ENCODE measurements at regions not wholly inside any gene's neighbourhood (a gene's known extent, or its start where the extent isn't known, plus 50 kb on each side); places are given as distances from the start of the nearest gene placed in this dataset.

- Histone ChIP-seq H3K36me3 (ENCODE audit: control insufficient read depth in 2 of 2, extremely low read depth in 1 of 2, insufficient read depth in 2 of 2, low read length in 2 of 2) (no peaks in the 10 kb centered on the region), H2AFZ (ENCODE audit: low read depth, low read length) (no peak overlapping the region), H4K20me1 (replicated peaks; ENCODE audit: control insufficient read depth, extremely low read depth, insufficient read depth, low read length) (no peaks in the 10 kb centered on the region), H3K27me3 (ENCODE audit: control insufficient read depth in 2 of 2, insufficient read depth in 2 of 2, low read length in 2 of 2) (no peaks in the 10 kb centered on the region), H3K4me3 (replicated peaks in 1 of 3; ENCODE audit: insufficient read depth in 1 of 3, low read depth in 1 of 3, low read length in 3 of 3) (no peak overlapping the region), H3K4me2 (ENCODE audit: insufficient read depth, low read length) (no peak overlapping the region), H3K4me1 (ENCODE audit: control insufficient read depth, extremely low read depth, insufficient read depth, low read length) (no peaks in the 10 kb centered on the region), H3K9ac (replicated peaks; ENCODE audit: extremely low read depth, insufficient read depth, low read length) (no peak overlapping the region), H3K79me2 (ENCODE audit: control insufficient read depth, insufficient read depth, low read length) (no peaks in the 10 kb centered on the region), H3K9me3 (replicated peaks; ENCODE audit: control insufficient read depth, insufficient read depth, low read length) (no peaks in the 10 kb centered on the region), H3K9me1 (replicated peaks; ENCODE audit: control insufficient read depth, extremely low read depth, insufficient read depth, low read length) (no peaks in the 10 kb centered on the region), H3K27ac (ENCODE audit: insufficient read depth, low read depth, low read length) (no peak overlapping the region)
- BruUV-seq (replicated peaks), result no TSS peak
- FAIRE-seq (no peak), DNase-seq (ENCODE audit: low read depth, low spot score) (no peak)
- intact Hi-C loops (cut with micrococcal nuclease), result no loop called here
- POLR2A ChIA-PET, result no interaction called here
- dilution Hi-C loops (cut with MboI; ENCODE audit: extremely low pct_ligation_motif_present, low sequenced_read_pairs), result no loop called here
- CTCF ChIA-PET, result no interaction called here
- no peak for TF ChIP-seq EZH2 (IDR thresholded peaks at IDR 0.05; ENCODE audit: borderline replicate concordance, low read depth, low read length, severe bottlenecking)
- no peak for TF ChIP-seq POLR2A (IDR thresholded peaks at IDR 0.05; ENCODE audit: low read depth, low read length)
- TF ChIP-seq FOS (IDR thresholded peaks at IDR 0.05; ENCODE audit: borderline replicate concordance, insufficient read depth, low read length), result no peak
- no peak for TF ChIP-seq JUN (IDR thresholded peaks at IDR 0.05; ENCODE audit: borderline replicate concordance, insufficient read depth, insufficient read length, low read depth)
- no peak for TF ChIP-seq GATA2 (IDR thresholded peaks at IDR 0.05; ENCODE audit: insufficient read depth, insufficient read length, low read depth, low read length)
- TF ChIP-seq MYC (IDR thresholded peaks at IDR 0.05; ENCODE audit: low read depth, low read length), result no peak
These were observed 78.1 kb upstream of the P2RY1 start for GRCh38 chr3:152756807-152757206.

GRCh38 chr3:152760024-152760563 is 74.8 kb upstream of the P2RY1 start:
- dilution Hi-C loops (cut with MboI; ENCODE audit: extremely low pct_ligation_motif_present, low sequenced_read_pairs) (no loop called here), intact Hi-C loops (cut with micrococcal nuclease) (no loop called here)
- DNase-seq (ENCODE audit: low read depth, low spot score) (no peak), FAIRE-seq (no peak)
- no peaks in the 10 kb centered on the region for H3K36me3 ChIP-seq (ENCODE audit: control insufficient read depth in 2 of 2, extremely low read depth in 1 of 2, insufficient read depth in 2 of 2, low read length in 2 of 2)
- no peak for TF ChIP-seq JUN (IDR thresholded peaks at IDR 0.05; ENCODE audit: borderline replicate concordance, insufficient read depth, insufficient read length, low read depth)
- no peak for TF ChIP-seq MYC (IDR thresholded peaks at IDR 0.05; ENCODE audit: low read depth, low read length)
- TF ChIP-seq FOS (IDR thresholded peaks at IDR 0.05; ENCODE audit: borderline replicate concordance, insufficient read depth, low read length), result no peak
- no peak for TF ChIP-seq CTCF (IDR thresholded peaks at IDR 0.05; ENCODE audit: extremely low read depth in 1 of 2, insufficient read depth in 1 of 2, low read depth in 1 of 2, low read length in 2 of 2)
- no peak for TF ChIP-seq POLR2AphosphoS5 (IDR thresholded peaks at IDR 0.05; ENCODE audit: insufficient read depth, low read depth, low read length)
- no peak for TF ChIP-seq POLR2A (IDR thresholded peaks at IDR 0.05; ENCODE audit: low read depth, low read length)
- TF ChIP-seq GATA2 (IDR thresholded peaks at IDR 0.05; ENCODE audit: insufficient read depth, insufficient read length, low read depth, low read length), result no peak
- no peak for TF ChIP-seq EZH2 (IDR thresholded peaks at IDR 0.05; ENCODE audit: borderline replicate concordance, low read depth, low read length, severe bottlenecking)
- no peak for TF ChIP-seq MAX (IDR thresholded peaks at IDR 0.05; ENCODE audit: insufficient read depth, insufficient read length)
- no peak overlapping the region for H3K4me2 ChIP-seq (ENCODE audit: insufficient read depth, low read length)
- no peaks in the 10 kb centered on the region for H3K9me1 ChIP-seq (replicated peaks; ENCODE audit: control insufficient read depth, extremely low read depth, insufficient read depth, low read length)
- POLR2A ChIA-PET, result no interaction called here
- H4K20me1 ChIP-seq (replicated peaks; ENCODE audit: control insufficient read depth, extremely low read depth, insufficient read depth, low read length), result no peaks in the 10 kb centered on the region
- BruUV-seq (replicated peaks), result no TSS peak
- no peaks in the 10 kb centered on the region for H3K27me3 ChIP-seq (ENCODE audit: control insufficient read depth in 2 of 2, insufficient read depth in 2 of 2, low read length in 2 of 2)
- no peaks in the 10 kb centered on the region for H3K9me3 ChIP-seq (replicated peaks; ENCODE audit: control insufficient read depth, insufficient read depth, low read length)
- H3K4me3 ChIP-seq (replicated peaks in 1 of 3; ENCODE audit: insufficient read depth in 1 of 3, low read depth in 1 of 3, low read length in 3 of 3), result no peak overlapping the region
- CTCF ChIA-PET, result no interaction called here
- no peak overlapping the region for H3K27ac ChIP-seq (ENCODE audit: insufficient read depth, low read depth, low read length)
- H2AFZ ChIP-seq (ENCODE audit: low read depth, low read length), result no peak overlapping the region
- no peaks in the 10 kb centered on the region for H3K4me1 ChIP-seq (ENCODE audit: control insufficient read depth, extremely low read depth, insufficient read depth, low read length)
- no peaks in the 10 kb centered on the region for H3K79me2 ChIP-seq (ENCODE audit: control insufficient read depth, insufficient read depth, low read length)
- no peak overlapping the region for H3K9ac ChIP-seq (replicated peaks; ENCODE audit: extremely low read depth, insufficient read depth, low read length)

Measured in endothelial cell of umbilical vein (primary cell).